SK-N-SH (cell line): ENCODE measurements at regions not wholly inside any gene's neighbourhood (a gene's known extent, or its start where the extent isn't known, plus 50 kb on each side); places are given as distances from the start of the nearest gene placed in this dataset.

Experiments used
- CTCF ChIA-PET: fragments of 300-600, 350-600 bp; formaldehyde crosslinking; extraction: SDS; loops from one replicate; lab custom pipeline; 2021; lab: Yijun Ruan, JAX
- POLR2A ChIA-PET: fragments of 350-600 bp; sonication (Branson Sonifier 250); formaldehyde crosslinking; extraction: SDS; loops from one replicate; lab custom pipeline; 2020; ENCODE audit warnings: antibody characterized with exemption, inconsistent platforms; lab: Yijun Ruan, JAX
- DNase-seq: peaks from one replicate; pipeline ENCODE4 v3.0.0; 2012
- H2AFZ ChIP-seq: fragments of 200-600 bp; sonication (generic); 2 replicates; pipeline ENCODE4 v1.8.1; 2016; ENCODE audit warnings: antibody characterized with exemption, mild to moderate bottlenecking, low read depth
- H3F3A ChIP-seq: fragments of 200-600 bp; sonication (generic); replicated peaks from 2 replicates; pipeline ENCODE3; 2016; ENCODE audit warnings: antibody characterized with exemption, mild to moderate bottlenecking; ENCODE audit not compliant: insufficient read depth
- H3K27ac ChIP-seq, 2 experiments: fragments of 200-500 bp in 1 of 2; fragments of 200-600 bp in 1 of 2; sonication (Bioruptor generic) in 1 of 2; sonication (generic), shearing (Covaris generic) in 1 of 2; 2 replicates each; pipeline versions ENCODE4 v1.5.1 to v1.6.1; 2014 to 2016; ENCODE audit warnings: low read depth in 2 of 2, inconsistent platforms in 1 of 2, low read length in 1 of 2, mild to moderate bottlenecking in 1 of 2, mixed read lengths in 1 of 2
- H3K27me3 ChIP-seq: fragments of 200-600 bp; sonication (generic), shearing (Covaris generic); 2 replicates; pipeline ENCODE4 v1.6.1; 2016; ENCODE audit warnings: mixed run types; ENCODE audit not compliant: insufficient read depth
- H3K36me3 ChIP-seq, 2 experiments: fragments of 200-500 bp in 1 of 2; fragments of 200-600 bp in 1 of 2; sonication (Bioruptor generic) in 1 of 2; sonication (generic) in 1 of 2; replicated peaks in 1 of 2; 2 replicates each; pipeline versions ENCODE3 to v1.5.1; 2014 to 2016; ENCODE audit warnings: low read length in 1 of 2, mild to moderate bottlenecking in 1 of 2; ENCODE audit not compliant: insufficient read depth in 2 of 2, control insufficient read depth in 1 of 2
- H3K4me1 ChIP-seq, 2 experiments: fragments of 200-500 bp in 1 of 2; fragments of 200-600 bp in 1 of 2; sonication (Bioruptor generic) in 1 of 2; sonication (generic), shearing (Covaris generic) in 1 of 2; 2 replicates each; pipeline versions ENCODE4 v1.5.1 to v1.6.1; 2014 to 2016; ENCODE audit warnings: low read depth in 1 of 2, low read length in 1 of 2, mixed run types in 1 of 2; ENCODE audit not compliant: insufficient read depth in 2 of 2, control insufficient read depth in 1 of 2
- H3K4me2 ChIP-seq: fragments of 200-600 bp; sonication (generic), shearing (Covaris generic); 2 replicates; pipeline ENCODE4 v1.6.1; 2017; ENCODE audit warnings: mixed run types
- H3K4me3 ChIP-seq, 2 experiments: fragments of 200-500 bp in 1 of 2; fragments of 200-600 bp in 1 of 2; sonication (Bioruptor generic) in 1 of 2; sonication (generic), shearing (Covaris generic) in 1 of 2; 2 replicates each; pipeline versions ENCODE4 v1.5.1 to v1.8.1; 2014 to 2016; ENCODE audit warnings: low read depth in 2 of 2, inconsistent platforms in 1 of 2, low read length in 1 of 2, mild to moderate bottlenecking in 1 of 2, mixed read lengths in 1 of 2, moderate library complexity in 1 of 2
- H3K79me2 ChIP-seq: fragments of 200-600 bp; sonication (generic); 2 replicates; pipeline ENCODE4 v1.8.1; 2017; ENCODE audit warnings: mild to moderate bottlenecking; ENCODE audit not compliant: insufficient read depth
- H3K9ac ChIP-seq: fragments of 200-600 bp; sonication (generic); 2 replicates; pipeline ENCODE4 v1.6.1; 2017; ENCODE audit warnings: mixed run types
- H3K9me2 ChIP-seq: fragments of 200-600 bp; sonication (generic); 2 replicates; pipeline ENCODE4 v1.6.1; 2017; ENCODE audit warnings: mixed run types
- H3K9me3 ChIP-seq: fragments of 200-600 bp; sonication (generic); 2 replicates; pipeline ENCODE4 v1.6.1; 2017; ENCODE audit warnings: mixed run types, mild to moderate bottlenecking, moderate library complexity
- H4K20me1 ChIP-seq: fragments of 200-600 bp; sonication (generic); 2 replicates; pipeline ENCODE4 v1.6.1; 2017; ENCODE audit warnings: mild to moderate bottlenecking, mixed run types; ENCODE audit not compliant: insufficient read depth
- EZH2phosphoT487 ChIP-seq: fragments of 200-600 bp; sonication (generic); IDR thresholded peaks from 2 replicates; pipeline ENCODE4 v1.6.1; 2017; ENCODE audit warnings: low read depth, mixed run types, mild to moderate bottlenecking, antibody characterized with exemption, moderate library complexity, borderline replicate concordance
- FOXJ3 ChIP-seq: sonication (generic); formaldehyde crosslinking; IDR thresholded peaks from 2 replicates; pipeline ENCODE4 v1.5.1; 2020; ENCODE audit warnings: mild to moderate bottlenecking, missing genetic modification reagents
- GABPA ChIP-seq: IDR thresholded peaks from 2 replicates; pipeline ENCODE4 v1.4.0; 2012; ENCODE audit warnings: low read depth, mild to moderate bottlenecking
- GATA2 ChIP-seq: sonication (generic); formaldehyde crosslinking; IDR thresholded peaks from 2 replicates; pipeline ENCODE4 v1.5.0; 2020; ENCODE audit warnings: mild to moderate bottlenecking, missing genetic modification reagents
- JUND ChIP-seq: IDR thresholded peaks from 2 replicates; pipeline ENCODE4 v1.4.0; 2012
- MXI1 ChIP-seq: IDR thresholded peaks from 2 replicates; pipeline ENCODE4 v1.6.1; 2012; ENCODE audit warnings: mild to moderate bottlenecking, low read depth, low read length, improper control_type of control experiment
- RCOR1 ChIP-seq: fragments of 150-350 bp; IDR thresholded peaks from 2 replicates; pipeline ENCODE4 v1.6.1; 2017; ENCODE audit warnings: antibody characterized with exemption, low read length
- RFX5 ChIP-seq: IDR thresholded peaks from 2 replicates; pipeline ENCODE4 v1.6.1; 2012; ENCODE audit warnings: mild to moderate bottlenecking, improper control_type of control experiment, low read length
- TAF1 ChIP-seq: IDR thresholded peaks from 2 replicates; pipeline ENCODE4 v1.6.1; 2012; ENCODE audit warnings: low read depth, mild to moderate bottlenecking, low read length, moderate library complexity, borderline replicate concordance
- YY1 ChIP-seq: IDR thresholded peaks from 2 replicates; pipeline ENCODE4 v1.4.0; 2012; ENCODE audit warnings: low read depth, mild to moderate bottlenecking
- WGBS: methylation state at CpG from one replicate; pipeline ENCODE4 v1.1.6; 2017; ENCODE audit warnings: low lambda C conversion rate; 5-methylcytosine and 5-hydroxymethylcytosine counted together
- TF ChIP-seq, protein P1 (sequence below): IDR thresholded peaks from 2 replicates; pipeline ENCODE4 v1.4.0; 2012; ENCODE audit warnings: low read depth, borderline replicate concordance

DNA sequence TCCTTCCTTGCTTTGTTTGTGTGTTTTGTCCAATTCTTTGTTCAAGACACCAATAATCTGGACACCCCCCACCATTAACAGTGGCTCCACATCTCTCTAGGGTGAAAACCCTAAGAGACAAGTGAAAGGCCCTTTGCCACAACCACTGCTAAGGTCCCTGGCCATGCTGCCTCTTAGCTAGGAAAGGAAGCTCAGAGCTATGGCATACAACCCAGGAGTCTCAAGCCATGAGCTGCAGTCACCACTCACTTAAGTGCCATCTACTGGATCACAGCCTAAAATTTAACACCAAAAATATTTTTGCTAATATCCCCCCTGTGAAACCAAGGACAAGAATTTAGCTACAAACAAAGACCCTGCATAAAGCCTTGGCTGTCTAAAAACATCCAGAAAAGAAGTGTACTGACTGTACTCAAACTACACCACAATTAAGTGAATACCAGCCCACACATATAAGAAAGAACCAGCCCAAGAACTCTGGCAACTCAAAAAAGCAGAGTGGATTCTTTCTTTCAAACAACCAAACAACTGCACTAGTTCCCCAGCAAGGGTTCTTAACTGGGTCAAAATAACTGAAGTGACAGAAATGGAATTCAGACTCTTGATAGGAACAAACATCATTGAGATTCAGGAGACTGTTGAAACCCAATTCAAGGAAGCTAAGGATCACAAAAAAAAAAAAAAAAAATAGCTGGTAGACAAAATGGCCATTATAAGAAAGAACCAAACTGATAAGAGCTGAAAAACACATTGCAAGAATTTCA is 130.1 kb upstream of the GALNT5 start:
- Histone ChIP-seq H3K27me3 (no peaks in the 10 kb centered on the region), H3K9me3 (no peaks in the 10 kb centered on the region), H3F3A (no peaks in the 10 kb centered on the region), H3K79me2 (no peaks in the 10 kb centered on the region), H3K4me1 (no peaks in the 10 kb centered on the region), H3K9me2 (no peaks in the 10 kb centered on the region), H3K4me3 (no peak overlapping the region), H3K9ac (no peak overlapping the region), H3K27ac (no peak overlapping the region), H3K36me3 (no peaks in the 10 kb centered on the region), H2AFZ (no peak overlapping the region), H4K20me1 (no peaks in the 10 kb centered on the region), H3K4me2 (no peak overlapping the region)
- ChIA-PET POLR2A (no interaction called here), CTCF (no interaction called here)
- TF ChIP-seq JUND (no peak), RFX5 (no peak)
- no peak for DNase-seq

GRCh38 chr2:157143901-157144300 is 113.6 kb upstream of the GALNT5 start:
- H3K4me1 ChIP-seq, result no peaks in the 10 kb centered on the region
- no peaks in the 10 kb centered on the region for H3F3A ChIP-seq
- H3K9me3 ChIP-seq, result no peaks in the 10 kb centered on the region
- H3K27ac ChIP-seq, result no peak overlapping the region
- no peak for DNase-seq
- H4K20me1 ChIP-seq, result no peaks in the 10 kb centered on the region
- 20% methylated on average over 3 of the region's 4 CpGs for WGBS
- no peaks in the 10 kb centered on the region for H3K9me2 ChIP-seq
- TF ChIP-seq GABPA, result no peak
- POLR2A ChIA-PET, result no interaction called here
- H3K36me3 ChIP-seq, result no peaks in the 10 kb centered on the region
- no peaks in the 10 kb centered on the region for H3K79me2 ChIP-seq
- CTCF ChIA-PET, result no interaction called here
- H3K4me3 ChIP-seq, result no peak overlapping the region
- no peaks in the 10 kb centered on the region for H3K27me3 ChIP-seq
- H3K9ac ChIP-seq, result no peak overlapping the region
- no peak overlapping the region for H2AFZ ChIP-seq
- no peak overlapping the region for H3K4me2 ChIP-seq

DNA sequence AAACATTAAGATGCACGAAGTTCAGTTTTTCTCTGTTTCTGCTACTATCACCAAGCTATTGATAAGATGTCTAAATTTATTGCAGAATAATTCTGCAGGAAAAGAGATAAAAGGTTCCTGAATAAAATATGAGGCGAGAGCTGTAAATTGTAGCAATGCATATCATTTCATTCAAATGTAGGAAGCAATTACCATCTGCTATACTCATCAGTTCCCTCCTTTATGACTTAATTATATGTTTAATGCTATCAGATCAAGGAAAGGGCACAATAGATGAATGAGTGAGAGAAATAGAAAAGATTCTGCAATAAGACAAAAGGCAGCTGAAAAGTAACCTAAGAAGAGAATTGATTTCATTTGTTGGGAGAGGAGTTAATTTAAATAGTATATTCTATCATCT is 108.2 kb upstream of the GALNT5 start:
- no peak for DNase-seq
- Histone ChIP-seq H3K9me3 (no peaks in the 10 kb centered on the region), H4K20me1 (no peaks in the 10 kb centered on the region), H3K27ac (no peak overlapping the region), H3K4me1 (no peaks in the 10 kb centered on the region), H3K9me2 (no peaks in the 10 kb centered on the region), H3K9ac (no peak overlapping the region), H3F3A (no peaks in the 10 kb centered on the region), H3K4me2 (no peak overlapping the region), H3K36me3 (no peaks in the 10 kb centered on the region), H3K4me3 (no peak overlapping the region), H3K27me3 (no peaks in the 10 kb centered on the region), H2AFZ (no peak overlapping the region), H3K79me2 (no peaks in the 10 kb centered on the region)
- POLR2A ChIA-PET, result no interaction called here
- 44% methylated on average over 2 of the region's 2 CpGs for WGBS
- CTCF ChIA-PET, result no interaction called here
- no peak for TF ChIP-seq YY1
- TF ChIP-seq RCOR1, result no peak
- no peak for TF ChIP-seq TAF1
- no peak for TF ChIP-seq EZH2phosphoT487
- no peak for TF ChIP-seq JUND
- TF ChIP-seq, protein P1, sequence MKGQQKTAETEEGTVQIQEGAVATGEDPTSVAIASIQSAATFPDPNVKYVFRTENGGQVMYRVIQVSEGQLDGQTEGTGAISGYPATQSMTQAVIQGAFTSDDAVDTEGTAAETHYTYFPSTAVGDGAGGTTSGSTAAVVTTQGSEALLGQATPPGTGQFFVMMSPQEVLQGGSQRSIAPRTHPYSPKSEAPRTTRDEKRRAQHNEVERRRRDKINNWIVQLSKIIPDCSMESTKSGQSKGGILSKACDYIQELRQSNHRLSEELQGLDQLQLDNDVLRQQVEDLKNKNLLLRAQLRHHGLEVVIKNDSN, result no peak
- no peak for TF ChIP-seq GATA2 (CRISPR knock-in tag)
- TF ChIP-seq MXI1, result no peak
- no peak for TF ChIP-seq FOXJ3
